NCI-H2171 treated with DMSO at 0.1 percent for 48 hours (cell line): ENCODE measurements at regions not wholly inside any gene's neighbourhood (a gene's known extent, or its start where the extent isn't known, plus 50 kb on each side); places are given as distances from the start of the nearest gene placed in this dataset.

Experiments used
- DNase-seq: peaks from one replicate; lab custom pipeline; 2025; lab: John Stamatoyannopoulos, UW

DNA sequence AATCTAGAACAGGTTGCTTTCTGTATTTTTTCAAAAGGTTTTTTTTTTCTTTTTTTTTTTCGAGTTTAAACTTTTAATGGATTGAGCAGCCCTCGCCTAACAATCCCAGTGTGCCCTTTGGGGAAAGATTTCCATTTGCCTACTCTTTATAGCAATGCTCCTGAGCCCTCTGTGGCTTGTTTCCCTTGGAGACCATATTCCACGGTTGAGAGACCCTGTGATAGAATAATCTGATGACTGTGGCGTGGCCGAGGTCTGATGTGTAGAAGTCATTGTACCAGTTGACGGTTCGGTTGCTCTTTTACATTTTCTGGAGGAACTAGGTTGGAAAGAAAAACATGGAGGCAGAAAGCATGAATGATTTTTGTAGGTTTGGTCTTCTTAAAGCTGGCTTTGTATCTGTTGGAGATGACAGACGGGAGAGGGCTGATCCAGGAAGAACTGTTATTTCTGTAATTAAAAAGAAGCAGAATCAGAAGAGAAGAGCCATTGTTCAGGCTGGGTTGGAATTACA lies 305.7 kb upstream of the NRIP1 start:
- DNase-seq, result no peak

GRCh38 chr21:15373941-15374340 lies 309.1 kb upstream of the NRIP1 start:
- no peak for DNase-seq

GRCh38 chr21:15379776-15380175 lies 315.0 kb upstream of the NRIP1 start:
- no peak for DNase-seq

GRCh38 chr21:15383588-15383987 lies 318.8 kb upstream of the NRIP1 start:
- DNase-seq, result no peak

- DNase-seq, result no peak
Observed at GRCh38 chr21:15390049-15390448, 325.2 kb upstream of the NRIP1 start.

GRCh38 chr21:15397258-15397657 lies 332.5 kb upstream of the NRIP1 start:
- DNase-seq, result no peak

GRCh38 chr21:15400905-15401304 lies 328.9 kb upstream of the USP25 start:
- no peak for DNase-seq

- DNase-seq, result no peak
Observed at GRCh38 chr21:15401331-15401730, 328.5 kb upstream of the USP25 start.

DNA sequence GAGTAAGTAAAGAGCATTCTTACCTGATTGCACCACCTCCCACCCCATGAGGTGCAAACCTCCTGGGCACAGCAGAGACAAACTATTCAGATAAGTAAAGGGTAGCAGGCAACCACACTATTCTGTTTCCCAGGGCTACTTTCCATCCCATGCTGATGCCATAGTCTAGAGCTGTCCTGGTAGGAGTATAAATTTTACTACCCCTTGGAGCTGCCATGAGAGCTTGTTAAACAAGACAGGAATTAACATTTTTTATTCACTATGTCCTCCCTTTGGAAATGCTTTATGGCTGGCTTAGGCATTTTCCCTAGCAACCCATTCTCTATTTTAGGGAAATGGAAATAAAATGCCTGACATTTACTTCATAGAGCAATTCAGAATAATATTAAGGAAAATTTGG lies 324.6 kb upstream of the USP25 start:
- DNase-seq, result no peak

- no peak for DNase-seq
Observed at GRCh38 chr21:15406791-15407190, 323.0 kb upstream of the USP25 start.

GRCh38 chr21:15407585-15407984 lies 322.2 kb upstream of the USP25 start:
- DNase-seq, result no peak

DNA sequence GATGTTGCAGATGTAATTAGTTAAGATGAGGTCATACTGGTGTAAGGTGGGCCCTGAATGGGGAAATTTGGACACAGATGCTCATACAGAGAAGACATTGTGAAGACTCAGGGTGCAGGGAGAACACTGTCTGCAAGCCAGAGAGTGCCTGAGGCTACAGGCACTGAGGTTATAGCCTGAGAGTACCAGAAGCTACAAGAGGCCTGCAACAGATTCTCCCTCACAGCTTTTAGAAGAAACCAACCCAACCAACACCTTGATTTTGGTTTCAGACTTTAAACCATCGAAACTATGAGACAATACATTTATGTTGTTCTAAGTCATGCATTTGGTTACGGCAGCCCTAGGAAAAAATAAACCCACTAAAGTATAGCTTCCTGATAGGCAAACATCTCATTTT lies 321.7 kb upstream of the USP25 start:
- no peak for DNase-seq

GRCh38 chr21:15409031-15409430 lies 320.8 kb upstream of the USP25 start:
- no peak for DNase-seq

DNA sequence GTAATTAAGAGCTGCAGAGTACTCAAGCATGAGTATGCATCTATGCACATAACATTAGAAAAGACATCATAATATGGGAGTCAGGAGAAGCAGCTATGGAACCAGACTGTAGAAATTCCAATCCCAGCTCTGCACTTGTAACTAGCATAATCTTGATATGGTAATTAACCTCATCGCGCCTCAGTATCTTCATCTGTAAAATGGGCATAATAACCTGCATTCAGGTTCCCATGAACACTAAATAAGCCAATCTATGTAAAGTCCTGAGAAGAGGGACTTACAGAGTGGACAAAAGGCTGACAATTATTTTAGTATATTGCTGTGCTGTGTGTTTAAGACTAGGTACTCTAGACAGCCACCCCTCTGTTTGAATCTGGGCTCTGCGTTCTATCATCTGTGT lies 318.9 kb upstream of the USP25 start:
- DNase-seq, result no peak

- no peak for DNase-seq
Observed at GRCh38 chr21:15414057-15414456, 315.7 kb upstream of the USP25 start.

DNA sequence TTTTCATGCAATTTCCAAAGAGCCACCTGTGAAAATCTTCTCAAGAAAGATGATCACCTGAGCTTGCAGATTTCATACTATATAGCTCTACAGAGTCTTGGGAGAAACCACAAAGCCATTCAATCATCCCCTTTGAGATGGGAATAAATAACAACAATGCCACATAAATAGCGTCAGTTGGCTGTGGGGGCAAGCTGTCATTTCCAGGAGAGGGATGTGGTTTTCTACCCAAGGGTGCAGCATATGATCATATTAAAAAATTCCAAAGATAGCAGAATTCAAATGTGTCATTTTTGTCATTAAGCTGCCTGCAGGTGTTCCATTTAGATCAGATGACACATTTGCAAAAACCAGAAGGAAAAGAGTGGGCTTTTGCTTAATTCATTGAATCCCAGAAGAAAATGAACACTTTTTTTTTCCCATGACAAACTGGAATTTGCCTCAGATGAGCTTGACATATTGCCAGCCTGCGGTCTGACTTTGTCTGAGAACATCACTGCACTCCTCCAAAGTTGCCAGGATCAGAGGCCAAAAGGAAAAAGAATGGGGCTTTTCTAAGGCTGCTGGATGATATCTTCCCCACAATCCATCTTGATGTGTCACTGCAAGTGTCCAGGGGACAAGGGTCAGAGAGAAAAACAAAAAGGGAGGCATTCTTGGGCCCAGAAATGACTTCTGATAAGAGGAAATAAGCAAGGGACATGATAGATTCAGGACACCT lies 314.1 kb upstream of the USP25 start:
- no peak for DNase-seq

DNA sequence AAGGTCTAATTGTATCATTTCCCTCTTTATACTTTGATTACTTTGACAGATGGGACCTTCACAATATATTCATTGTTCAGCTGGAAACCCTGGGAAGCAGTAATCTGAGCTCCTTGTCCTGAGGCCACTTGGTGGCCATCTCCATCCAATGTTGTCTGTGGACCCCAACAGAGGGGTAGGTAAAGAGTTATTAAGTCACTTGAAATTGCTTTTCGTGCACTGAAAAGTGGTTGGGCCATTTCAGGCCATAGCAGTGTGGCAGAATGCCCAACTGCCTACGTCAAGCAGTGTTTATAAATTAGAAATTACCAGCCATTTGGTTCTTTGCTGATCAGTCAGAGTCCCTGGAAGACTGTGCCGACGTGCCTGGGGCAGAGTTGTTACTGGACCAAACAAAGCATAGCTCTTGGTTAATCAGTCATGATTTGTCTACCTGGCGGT lies 308.3 kb upstream of the USP25 start:
- no peak for DNase-seq

- no peak for DNase-seq
Observed at GRCh38 chr21:15421947-15422346, 307.8 kb upstream of the USP25 start.

DNA sequence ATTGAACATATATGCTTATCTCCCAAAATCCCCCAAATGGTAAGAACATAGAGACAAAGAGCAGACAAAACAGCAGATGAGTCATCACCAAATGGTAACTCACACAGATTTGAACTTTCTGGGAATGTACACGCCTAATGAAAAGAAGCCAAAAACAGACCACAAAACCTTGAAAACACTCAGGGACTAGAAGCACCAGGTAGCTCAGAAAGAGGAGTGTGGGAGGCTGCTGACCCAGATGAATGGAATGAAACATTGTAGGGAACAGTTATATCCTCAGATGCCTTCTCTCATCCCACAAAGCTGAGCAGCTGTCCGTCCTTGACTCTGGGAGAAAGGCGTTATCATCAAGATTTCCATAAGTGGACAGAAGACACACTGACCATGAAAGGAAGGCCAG lies 307.0 kb upstream of the USP25 start:
- DNase-seq, result no peak

- DNase-seq, result no peak
Observed at GRCh38 chr21:15423676-15424445, 305.9 kb upstream of the USP25 start.

- DNase-seq, result no peak
Observed at GRCh38 chr21:15425049-15425448, 304.7 kb upstream of the USP25 start.

- DNase-seq, result no peak
Observed at GRCh38 chr21:15430023-15430422, 299.8 kb upstream of the USP25 start.

GRCh38 chr21:15430577-15430976 lies 299.2 kb upstream of the USP25 start:
- no peak for DNase-seq
